Astrocyte (in vitro differentiated cells and primary cell): ENCODE measurements at regions not wholly inside any gene's neighbourhood (a gene's known extent, or its start where the extent isn't known, plus 50 kb on each side); places are given as distances from the start of the nearest gene placed in this dataset.

ENCODE experiments used
- EZH2 ChIP-seq: IDR thresholded peaks from 2 replicates; pipeline ENCODE4 v1.6.1; 2012; ENCODE audit warnings: mild to moderate bottlenecking, low read length, inconsistent platforms; ENCODE audit not compliant: insufficient read depth
- TF ChIP-seq, protein P1 (sequence below): IDR thresholded peaks from 2 replicates; pipeline ENCODE4 v1.5.1; 2011; ENCODE audit warnings: low read depth, mild to moderate bottlenecking, inconsistent platforms, low read length, moderate library complexity; ENCODE audit not compliant: insufficient read depth

DNA sequence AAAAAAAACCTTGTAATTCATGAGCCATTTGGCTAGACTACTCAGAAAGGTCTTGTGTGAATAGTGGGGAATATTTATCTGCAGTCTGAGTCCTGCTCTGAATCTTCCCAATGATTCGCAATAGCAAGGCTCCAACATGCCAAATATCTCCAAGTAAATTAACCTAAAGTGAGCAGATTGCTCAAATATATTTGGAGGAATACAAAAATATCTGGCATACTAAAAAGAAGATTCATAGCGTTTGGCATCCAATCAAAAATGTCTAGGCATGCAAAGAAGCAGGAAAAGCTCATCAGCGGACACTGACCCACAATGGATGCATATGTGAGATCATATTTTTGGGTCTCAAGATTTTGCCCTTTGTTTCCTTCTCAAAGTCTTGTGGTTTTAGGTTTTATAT is 800.9 kb downstream of the NLGN4Y start:
- TF ChIP-seq, protein P1, sequence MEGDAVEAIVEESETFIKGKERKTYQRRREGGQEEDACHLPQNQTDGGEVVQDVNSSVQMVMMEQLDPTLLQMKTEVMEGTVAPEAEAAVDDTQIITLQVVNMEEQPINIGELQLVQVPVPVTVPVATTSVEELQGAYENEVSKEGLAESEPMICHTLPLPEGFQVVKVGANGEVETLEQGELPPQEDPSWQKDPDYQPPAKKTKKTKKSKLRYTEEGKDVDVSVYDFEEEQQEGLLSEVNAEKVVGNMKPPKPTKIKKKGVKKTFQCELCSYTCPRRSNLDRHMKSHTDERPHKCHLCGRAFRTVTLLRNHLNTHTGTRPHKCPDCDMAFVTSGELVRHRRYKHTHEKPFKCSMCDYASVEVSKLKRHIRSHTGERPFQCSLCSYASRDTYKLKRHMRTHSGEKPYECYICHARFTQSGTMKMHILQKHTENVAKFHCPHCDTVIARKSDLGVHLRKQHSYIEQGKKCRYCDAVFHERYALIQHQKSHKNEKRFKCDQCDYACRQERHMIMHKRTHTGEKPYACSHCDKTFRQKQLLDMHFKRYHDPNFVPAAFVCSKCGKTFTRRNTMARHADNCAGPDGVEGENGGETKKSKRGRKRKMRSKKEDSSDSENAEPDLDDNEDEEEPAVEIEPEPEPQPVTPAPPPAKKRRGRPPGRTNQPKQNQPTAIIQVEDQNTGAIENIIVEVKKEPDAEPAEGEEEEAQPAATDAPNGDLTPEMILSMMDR: no peak
- TF ChIP-seq EZH2: no peak
